H1 (cell line): ENCODE measurements at regions not wholly inside any gene's neighbourhood (a gene's known extent, or its start where the extent isn't known, plus 50 kb on each side); places are given as distances from the start of the nearest gene placed in this dataset.

Experiments used
- CTCF ChIA-PET: fragments of 300-600 bp; sonication (Branson Sonifier 250); formaldehyde crosslinking; loops from one replicate; lab custom pipeline; 2021; ENCODE audit not compliant: partially characterized antibody; lab: Charles Lee
- POLR2A ChIA-PET: fragments of 300-600 bp; sonication (Branson Sonifier 250); formaldehyde crosslinking; loops from one replicate; lab custom pipeline; 2021; ENCODE audit warnings: inconsistent platforms; ENCODE audit not compliant: partially characterized antibody; lab: Charles Lee
- DNase-seq, 2 experiments: peaks; one replicate each; pipeline versions ENCODE4 v3.0.0 to v3.0.0-alpha.2; 2010 to 2022; ENCODE audit warnings: low spot score in 2 of 2, low read depth in 1 of 2, mixed read lengths in 1 of 2
- FAIRE-seq: peaks from 2 replicates; lab custom pipeline; 2011; peaks lifted over from hg19 to GRCh38; lab: Jason Lieb, UNC
- H2AFZ ChIP-seq: 2 replicates; pipeline ENCODE4 v1.8.1; 2012; ENCODE audit warnings: low read length, inconsistent platforms
- H2AK5ac ChIP-seq: 2 replicates; pipeline ENCODE4 v1.6.1; 2013; ENCODE audit warnings: low read depth, low read length
- H2BK120ac ChIP-seq: replicated peaks from 2 replicates; pipeline ENCODE3; 2013; ENCODE audit warnings: low read depth, low read length, inconsistent platforms
- H2BK12ac ChIP-seq: 2 replicates; pipeline ENCODE4 v1.6.1; 2013; ENCODE audit warnings: low read depth, low read length
- H2BK15ac ChIP-seq: 2 replicates; pipeline ENCODE4 v1.6.1; 2013; ENCODE audit warnings: low read length
- H2BK20ac ChIP-seq: 2 replicates; pipeline ENCODE4 v1.6.1; 2013; ENCODE audit warnings: low read length
- H2BK5ac ChIP-seq: 2 replicates; pipeline ENCODE4 v1.6.1; 2013; ENCODE audit warnings: low read depth, low read length
- H3K14ac ChIP-seq: 2 replicates; pipeline ENCODE4 v1.6.1; 2013; ENCODE audit warnings: inconsistent platforms; ENCODE audit not compliant: insufficient read length
- H3K18ac ChIP-seq: 2 replicates; pipeline ENCODE4 v1.6.1; 2013; ENCODE audit warnings: low read length; ENCODE audit errors: extremely low read depth
- H3K23ac ChIP-seq: 2 replicates; pipeline ENCODE4 v1.6.1; 2013; ENCODE audit warnings: inconsistent platforms; ENCODE audit not compliant: insufficient read length
- H3K23me2 ChIP-seq: 2 replicates; pipeline ENCODE4 v1.6.1; 2013; ENCODE audit warnings: low read depth, low read length
- H3K27ac ChIP-seq: 2 replicates; pipeline ENCODE4 v1.6.1; 2011; ENCODE audit warnings: low read depth, low read length, inconsistent platforms
- H3K27me3 ChIP-seq, 4 experiments: replicated peaks in 1 of 4; 1 replicate in 1 of 4; 2 replicates in 3 of 4; pipeline versions ENCODE4 v1.6.1 to v1.8.1; 2011 to 2013; ENCODE audit warnings: low read length in 3 of 4, mild to moderate bottlenecking in 3 of 4, inconsistent platforms in 2 of 4, mixed read lengths in 2 of 4, moderate library complexity in 1 of 4; ENCODE audit not compliant: control insufficient read depth in 3 of 4, insufficient read depth in 3 of 4; ENCODE audit errors: extremely low read depth in 1 of 4
- H3K36me3 ChIP-seq, 4 experiments: 2 replicates each; pipeline versions ENCODE4 v1.6.1 to v1.8.1; 2011 to 2013; ENCODE audit warnings: mild to moderate bottlenecking in 4 of 4, low read length in 3 of 4, moderate library complexity in 2 of 4, control low read depth in 1 of 4, inconsistent platforms in 1 of 4; ENCODE audit not compliant: insufficient read depth in 4 of 4, control insufficient read depth in 2 of 4
- H3K4ac ChIP-seq: replicated peaks from 2 replicates; pipeline ENCODE3; 2013; ENCODE audit warnings: low read length, low read depth, mixed read lengths, inconsistent platforms; ENCODE audit not compliant: insufficient read length
- H3K4me1 ChIP-seq, 4 experiments: replicated peaks in 1 of 4; 1 replicate in 1 of 4; 2 replicates in 3 of 4; pipeline versions ENCODE4 v1.6.1 to v1.8.1; 2011 to 2013; ENCODE audit warnings: low read length in 3 of 4, inconsistent platforms in 2 of 4, mixed read lengths in 1 of 4; ENCODE audit not compliant: insufficient read depth in 4 of 4, control insufficient read depth in 3 of 4
- H3K4me2 ChIP-seq, 2 experiments: 2 replicates each; pipeline versions ENCODE4 v1.6.1 to v1.8.1; 2011 to 2013; ENCODE audit warnings: low read depth in 2 of 2, low read length in 2 of 2, control low read depth in 1 of 2, inconsistent platforms in 1 of 2, mild to moderate bottlenecking in 1 of 2; ENCODE audit not compliant: insufficient read depth in 1 of 2
- H3K4me3 ChIP-seq, 4 experiments: fragments of 200-600, 300-600 bp in 1 of 4; sonication (generic), shearing (Covaris generic), sonication (Bioruptor Twin) in 1 of 4; 2 replicates each; pipeline versions ENCODE4 v1.5.1 to v1.8.1; 2011 to 2016; ENCODE audit warnings: low read length in 4 of 4, low read depth in 3 of 4, control low read depth in 2 of 4, inconsistent platforms in 2 of 4, mild to moderate bottlenecking in 2 of 4, mixed read lengths in 1 of 4, moderate library complexity in 1 of 4; ENCODE audit not compliant: insufficient read depth in 2 of 4; ENCODE audit errors: extremely low read depth in 1 of 4
- H3K56ac ChIP-seq: replicated peaks from 2 replicates; pipeline ENCODE3; 2013; ENCODE audit warnings: low read depth, mild to moderate bottlenecking, mixed read lengths, low read length, inconsistent platforms; ENCODE audit not compliant: insufficient read length
- H3K79me1 ChIP-seq: 2 replicates; pipeline ENCODE4 v1.6.1; 2013; ENCODE audit warnings: low read depth, low read length, control low read depth
- H3K79me2 ChIP-seq, 2 experiments: 2 replicates each; pipeline versions ENCODE4 v1.6.1 to v1.8.1; 2012 to 2013; ENCODE audit warnings: low read length in 2 of 2, mild to moderate bottlenecking in 2 of 2, inconsistent platforms in 1 of 2; ENCODE audit not compliant: insufficient read depth in 2 of 2, control insufficient read depth in 1 of 2
- H3K9ac ChIP-seq, 4 experiments: replicated peaks in 1 of 4; 1 replicate in 1 of 4; 2 replicates in 3 of 4; pipeline versions ENCODE4 v1.6.1 to v1.8.1; 2011 to 2013; ENCODE audit warnings: low read depth in 3 of 4, low read length in 3 of 4, control low read depth in 2 of 4, mild to moderate bottlenecking in 2 of 4, moderate library complexity in 2 of 4, inconsistent platforms in 1 of 4; ENCODE audit errors: extremely low read depth in 1 of 4
- H3K9me3 ChIP-seq, 2 experiments: 2 replicates each; pipeline versions ENCODE4 v1.6.1 to v1.8.1; 2012 to 2013; ENCODE audit warnings: mild to moderate bottlenecking in 2 of 2, moderate library complexity in 2 of 2, control low read depth in 1 of 2, inconsistent platforms in 1 of 2, low read depth in 1 of 2, low read length in 1 of 2, mixed read lengths in 1 of 2; ENCODE audit not compliant: insufficient read depth in 2 of 2
- H4K20me1 ChIP-seq, 2 experiments: replicated peaks in 1 of 2; 2 replicates each; pipeline versions ENCODE3 to v1.8.1; 2011 to 2013; ENCODE audit warnings: inconsistent platforms in 2 of 2, low read length in 2 of 2, mild to moderate bottlenecking in 1 of 2; ENCODE audit not compliant: insufficient read depth in 2 of 2, control insufficient read depth in 1 of 2
- H4K5ac ChIP-seq: 2 replicates; pipeline ENCODE4 v1.6.1; 2013; ENCODE audit warnings: low read length, low read depth, mixed read lengths, inconsistent platforms; ENCODE audit not compliant: insufficient read length
- H4K8ac ChIP-seq: 2 replicates; pipeline ENCODE4 v1.8.0; 2013; ENCODE audit warnings: mild to moderate bottlenecking, moderate library complexity, low read length, inconsistent platforms; ENCODE audit not compliant: insufficient read depth; ENCODE audit errors: extremely low read depth
- H4K91ac ChIP-seq: replicated peaks from 2 replicates; pipeline ENCODE3; 2013; ENCODE audit warnings: low read length, mixed read lengths, inconsistent platforms; ENCODE audit not compliant: insufficient read length
- BCL11A ChIP-seq, 2 experiments: IDR thresholded peaks; one replicate each; pipeline ENCODE4 v1.6.1; 2011; ENCODE audit warnings: low read depth in 2 of 2, low read length in 2 of 2, mild to moderate bottlenecking in 2 of 2
- CHD1 ChIP-seq: IDR thresholded peaks from 2 replicates; pipeline ENCODE4 v1.6.1; 2012; ENCODE audit warnings: low read depth, low read length, improper control_type of control experiment
- CHD2 ChIP-seq: IDR thresholded peaks from 2 replicates; pipeline ENCODE4 v1.6.1; 2012; ENCODE audit warnings: low read length, improper control_type of control experiment
- HDAC6 ChIP-seq: IDR thresholded peaks from one replicate; pipeline ENCODE4 v1.7.1; 2012; ENCODE audit warnings: low read depth, mild to moderate bottlenecking, inconsistent platforms, low read length, moderate library complexity
- JUN ChIP-seq: IDR thresholded peaks from 2 replicates; pipeline ENCODE4 v1.6.1; 2011; ENCODE audit warnings: low read depth, mild to moderate bottlenecking, improper control_type of control experiment, low read length
- KDM4A ChIP-seq: IDR thresholded peaks from one replicate; pipeline ENCODE4 v1.7.1; 2012; ENCODE audit warnings: low read depth, mild to moderate bottlenecking, moderate library complexity, low read length, inconsistent platforms; ENCODE audit not compliant: severe bottlenecking
- KDM5A ChIP-seq: fragments of 200-600 bp; IDR thresholded peaks from 2 replicates; pipeline ENCODE4 v1.7.1; 2012; ENCODE audit warnings: mild to moderate bottlenecking, low read length, inconsistent platforms, mixed read lengths
- PHF8 ChIP-seq: fragments of 200-600 bp; sonication (generic); conservative IDR thresholded peaks from 2 replicates; pipeline ENCODE4 v1.7.1; 2012; ENCODE audit warnings: low read depth, mild to moderate bottlenecking, inconsistent platforms, low read length, moderate library complexity
- POLR2A ChIP-seq, 2 experiments: IDR thresholded peaks; 1 replicate in 1 of 2; 2 replicates in 1 of 2; pipeline ENCODE4 v1.6.1; 2011; ENCODE audit warnings: low read depth in 2 of 2, low read length in 2 of 2, mild to moderate bottlenecking in 2 of 2; ENCODE audit errors: control extremely low read depth in 1 of 2
- POU5F1 ChIP-seq: IDR thresholded peaks from 2 replicates; pipeline ENCODE4 v1.6.1; 2011; ENCODE audit warnings: low read depth, mild to moderate bottlenecking, low read length, moderate library complexity
- ZNF274 ChIP-seq: IDR thresholded peaks from 2 replicates; pipeline ENCODE4 v1.7.0; 2012; ENCODE audit warnings: low read length, borderline replicate concordance; ENCODE audit errors: extremely low read depth
- WGBS, 2 experiments: shearing (Covaris generic) in 1 of 2; methylation state at CpG; one replicate each; pipeline versions ENCODE4 v1.1.6 to v1.1.7; 2013 to 2015; ENCODE audit warnings: low lambda C conversion rate in 2 of 2, mixed read lengths in 2 of 2, inconsistent platforms in 1 of 2, low coverage in 1 of 2, missing lambda C conversion rate in 1 of 2; ENCODE audit not compliant: insufficient replicate concordance in 2 of 2, insufficient coverage in 1 of 2, insufficient read length in 1 of 2; ENCODE audit errors: extremely low coverage in 1 of 2, missing lambda C conversion rate in 1 of 2; 5-methylcytosine and 5-hydroxymethylcytosine counted together
- TF ChIP-seq, protein P1 (sequence below): IDR thresholded peaks from 2 replicates; pipeline ENCODE4 v1.6.1; 2012; ENCODE audit warnings: low read length, inconsistent platforms
- TF ChIP-seq, protein P2 (sequence below): IDR thresholded peaks from 2 replicates; pipeline ENCODE4 v1.6.1; 2011; ENCODE audit warnings: low read length, improper control_type of control experiment

DNA sequence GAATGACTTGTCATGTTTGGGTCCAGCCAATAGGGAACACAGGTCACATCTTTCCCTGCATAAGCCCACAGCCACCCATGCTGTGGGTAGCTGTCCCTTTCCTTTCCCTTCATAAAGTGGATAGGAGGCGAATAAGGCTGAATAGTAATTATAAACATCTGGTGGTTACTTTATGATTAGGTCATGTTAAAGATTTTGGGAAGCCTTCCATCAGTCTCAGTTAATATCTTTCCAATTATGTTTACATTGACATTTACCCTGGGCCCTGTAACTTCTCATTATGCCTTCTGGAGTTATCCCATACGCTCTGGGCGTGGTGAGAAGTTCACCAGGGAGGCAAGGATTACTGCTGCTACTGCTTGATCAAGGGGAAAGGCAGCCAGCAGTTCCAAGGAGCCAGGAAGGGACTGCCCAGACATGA, 197.2 kb downstream of the HLX start:
- Histone ChIP-seq H3K79me1 (no peaks in the 10 kb centered on the region), H3K79me2 (no peaks in the 10 kb centered on the region), H2BK15ac (no peak overlapping the region), H3K4ac (no peak overlapping the region), H3K23ac (no peak overlapping the region), H3K36me3 (no peaks in the 10 kb centered on the region), H2AK5ac (no peak overlapping the region), H3K4me2 (no peak overlapping the region), H4K5ac (no peak overlapping the region), H3K14ac (no peak overlapping the region), H4K8ac (no peak overlapping the region), H3K23me2 (no peaks in the 10 kb centered on the region), H3K9me3 (peaks cover 3 to 9% of the 10 kb centered on the region in 2 experiments; a peak in 2 of 4 replicates), H3K18ac (no peak overlapping the region), H3K4me1 (no peaks in the 10 kb centered on the region), H3K27ac (no peak overlapping the region), H3K56ac (no peak overlapping the region), H3K27me3 (no peaks in the 10 kb centered on the region; a peak in 2 of 7 replicates), H2BK120ac (no peak overlapping the region), H2BK12ac (no peak overlapping the region), H2AFZ (no peak overlapping the region), H4K20me1 (no peaks in the 10 kb centered on the region), H3K4me3 (no peak overlapping the region), H4K91ac (no peak overlapping the region), H2BK20ac (no peak overlapping the region), H2BK5ac (no peak overlapping the region), H3K9ac (no peak overlapping the region)
- ChIA-PET CTCF (interaction anchor here (1.2 kb wide), 1 partner anchor 93 kb away, joined by 3 read pairs; no protein-coding TSS in a partner anchor), POLR2A (no interaction called here)
- DNase-seq (no peak), FAIRE-seq (no peak)
- WGBS, 2 experiments = 100% methylated on average over 3 of the region's 3 CpGs; no CpG with 5 or more reads in 1 of the 2 experiments
- TF ChIP-seq POLR2A (IDR thresholded peaks at IDR 0.05; ENCODE audit: control extremely low read depth in 1 of 2, low read depth in 2 of 2, low read length in 2 of 2) = no peak
- no peak for TF ChIP-seq HDAC6
- no peak for TF ChIP-seq PHF8
- TF ChIP-seq CHD2 = no peak
- TF ChIP-seq KDM5A = no peak
- TF ChIP-seq POU5F1 = no peak
- no peak for TF ChIP-seq KDM4A
- TF ChIP-seq, protein P1, sequence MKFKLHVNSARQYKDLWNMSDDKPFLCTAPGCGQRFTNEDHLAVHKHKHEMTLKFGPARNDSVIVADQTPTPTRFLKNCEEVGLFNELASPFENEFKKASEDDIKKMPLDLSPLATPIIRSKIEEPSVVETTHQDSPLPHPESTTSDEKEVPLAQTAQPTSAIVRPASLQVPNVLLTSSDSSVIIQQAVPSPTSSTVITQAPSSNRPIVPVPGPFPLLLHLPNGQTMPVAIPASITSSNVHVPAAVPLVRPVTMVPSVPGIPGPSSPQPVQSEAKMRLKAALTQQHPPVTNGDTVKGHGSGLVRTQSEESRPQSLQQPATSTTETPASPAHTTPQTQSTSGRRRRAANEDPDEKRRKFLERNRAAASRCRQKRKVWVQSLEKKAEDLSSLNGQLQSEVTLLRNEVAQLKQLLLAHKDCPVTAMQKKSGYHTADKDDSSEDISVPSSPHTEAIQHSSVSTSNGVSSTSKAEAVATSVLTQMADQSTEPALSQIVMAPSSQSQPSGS = no peak
- no peak for TF ChIP-seq ZNF274
- TF ChIP-seq, protein P2, sequence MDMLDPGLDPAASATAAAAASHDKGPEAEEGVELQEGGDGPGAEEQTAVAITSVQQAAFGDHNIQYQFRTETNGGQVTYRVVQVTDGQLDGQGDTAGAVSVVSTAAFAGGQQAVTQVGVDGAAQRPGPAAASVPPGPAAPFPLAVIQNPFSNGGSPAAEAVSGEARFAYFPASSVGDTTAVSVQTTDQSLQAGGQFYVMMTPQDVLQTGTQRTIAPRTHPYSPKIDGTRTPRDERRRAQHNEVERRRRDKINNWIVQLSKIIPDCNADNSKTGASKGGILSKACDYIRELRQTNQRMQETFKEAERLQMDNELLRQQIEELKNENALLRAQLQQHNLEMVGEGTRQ = no peak
- TF ChIP-seq BCL11A (IDR thresholded peaks at IDR 0.05; ENCODE audit: low read depth in 2 of 2, low read length in 2 of 2) = no peak
- TF ChIP-seq JUN = no peak
- no peak for TF ChIP-seq CHD1
